ENCODE measurements at regions not wholly inside any gene's neighbourhood (a gene's known extent, or its start where the extent isn't known, plus 50 kb on each side); places are given as distances from the start of the nearest gene placed in this dataset.

- H3K27me3 Mint-ChIP-seq (ENCODE audit: low read depth, unreplicated experiment) = no peaks in the 10 kb centered on the region
- peaks cover 2% of the 10 kb centered on the region for H3K36me3 Mint-ChIP-seq (ENCODE audit: low read depth, unreplicated experiment)
- TF ChIP-seq CTCF (IDR thresholded peaks at IDR 0.05; ENCODE audit: insufficient read depth, low read depth, low read length) (no peak), EZH2 (IDR thresholded peaks at IDR 0.05; ENCODE audit: insufficient read depth, low read length) (no peak)
- H3K4me3 Mint-ChIP-seq (ENCODE audit: unreplicated experiment) = no peak overlapping the region
- Histone ChIP-seq H4K20me1 (ENCODE audit: insufficient read depth, low read length) (no peaks in the 10 kb centered on the region), H3K9ac (ENCODE audit: low read length) (no peak overlapping the region), H3K27me3 (ENCODE audit: insufficient read depth, low read length) (no peaks in the 10 kb centered on the region), H3K4me1 (ENCODE audit: insufficient read depth, low read length) (peaks cover 13% of the 10 kb centered on the region), H3K79me2 (ENCODE audit: insufficient read depth, low read length) (no peaks in the 10 kb centered on the region), H3K36me3 (ENCODE audit: insufficient read depth, low read length) (no peaks in the 10 kb centered on the region), H3K4me2 (ENCODE audit: low read length) (peak overlapping the region; percentile 26), H3K9me3 (ENCODE audit: insufficient read depth, low read depth, low read length) (no peaks in the 10 kb centered on the region), H3K27ac (ENCODE audit: low read depth, low read length) (peak overlapping the region; percentile 62), H3K4me3 (ENCODE audit: insufficient read depth, low read depth, low read length) (no peak overlapping the region), H2AFZ (ENCODE audit: low read depth, low read length) (no peak overlapping the region)
- H3K9me3 Mint-ChIP-seq (ENCODE audit: unreplicated experiment) = no peaks in the 10 kb centered on the region
- peak; percentile 95 for DNase-seq (ENCODE audit: low read depth)
- FAIRE-seq = peak; percentile 78
- peak overlapping the region; percentile 88 for H3K27ac Mint-ChIP-seq (ENCODE audit: unreplicated experiment)
- peaks cover 38% of the 10 kb centered on the region for H3K4me1 Mint-ChIP-seq (ENCODE audit: low read depth, unreplicated experiment)
These were observed 220.0 kb upstream of the KCND2 start for GRCh38 chr7:120052884-120053382.

- no peaks in the 10 kb centered on the region for H3K9me3 ChIP-seq (ENCODE audit: insufficient read depth, low read depth, low read length)
- no peaks in the 10 kb centered on the region for H3K79me2 ChIP-seq (ENCODE audit: insufficient read depth, low read length)
- Mint-ChIP-seq H3K27ac (ENCODE audit: unreplicated experiment) (peak overlapping the region; percentile 88), H3K27me3 (ENCODE audit: low read depth, unreplicated experiment) (no peaks in the 10 kb centered on the region), H3K36me3 (ENCODE audit: low read depth, unreplicated experiment) (peaks cover 2% of the 10 kb centered on the region), H3K4me3 (ENCODE audit: unreplicated experiment) (no peak overlapping the region), H3K4me1 (ENCODE audit: low read depth, unreplicated experiment) (peaks cover 38% of the 10 kb centered on the region), H3K9me3 (ENCODE audit: unreplicated experiment) (no peaks in the 10 kb centered on the region)
- DNase-seq (ENCODE audit: low read depth) (peak; percentile 83), FAIRE-seq (no peak)
- H3K27ac ChIP-seq (ENCODE audit: low read depth, low read length) = peak overlapping the region; percentile 62
- no peaks in the 10 kb centered on the region for H3K36me3 ChIP-seq (ENCODE audit: insufficient read depth, low read length)
- H3K27me3 ChIP-seq (ENCODE audit: insufficient read depth, low read length) = no peaks in the 10 kb centered on the region
- no peak overlapping the region for H3K4me3 ChIP-seq (ENCODE audit: insufficient read depth, low read depth, low read length)
- H2AFZ ChIP-seq (ENCODE audit: low read depth, low read length) = no peak overlapping the region
- peak overlapping the region; percentile 26 for H3K4me2 ChIP-seq (ENCODE audit: low read length)
- no peaks in the 10 kb centered on the region for H4K20me1 ChIP-seq (ENCODE audit: insufficient read depth, low read length)
- H3K4me1 ChIP-seq (ENCODE audit: insufficient read depth, low read length) = peaks cover 13% of the 10 kb centered on the region
- TF ChIP-seq CTCF (IDR thresholded peaks at IDR 0.05; ENCODE audit: insufficient read depth, low read depth, low read length) = no peak
- no peak for TF ChIP-seq EZH2 (IDR thresholded peaks at IDR 0.05; ENCODE audit: insufficient read depth, low read length)
- H3K9ac ChIP-seq (ENCODE audit: low read length) = no peak overlapping the region
These were observed 219.5 kb upstream of the KCND2 start for GRCh38 chr7:120053390-120053961.

GRCh38 chr7:120054376-120055100 lies 218.4 kb upstream of the KCND2 start:
- DNase-seq (ENCODE audit: low read depth) = peak; percentile 3
- Mint-ChIP-seq H3K4me1 (ENCODE audit: low read depth, unreplicated experiment) (peaks cover 39% of the 10 kb centered on the region), H3K9me3 (ENCODE audit: unreplicated experiment) (no peaks in the 10 kb centered on the region), H3K27me3 (ENCODE audit: low read depth, unreplicated experiment) (no peaks in the 10 kb centered on the region), H3K36me3 (ENCODE audit: low read depth, unreplicated experiment) (peaks cover 2% of the 10 kb centered on the region), H3K4me3 (ENCODE audit: unreplicated experiment) (no peak overlapping the region), H3K27ac (ENCODE audit: unreplicated experiment) (peak overlapping the region; percentile 88)
- no peaks in the 10 kb centered on the region for H3K79me2 ChIP-seq (ENCODE audit: insufficient read depth, low read length)
- TF ChIP-seq EZH2 (IDR thresholded peaks at IDR 0.05; ENCODE audit: insufficient read depth, low read length) (no peak), CTCF (IDR thresholded peaks at IDR 0.05; ENCODE audit: insufficient read depth, low read depth, low read length) (no peak)
- no peak overlapping the region for H3K9ac ChIP-seq (ENCODE audit: low read length)
- no peak overlapping the region for H3K4me2 ChIP-seq (ENCODE audit: low read length)
- FAIRE-seq = no peak
- peaks cover 13% of the 10 kb centered on the region for H3K4me1 ChIP-seq (ENCODE audit: insufficient read depth, low read length)
- no peaks in the 10 kb centered on the region for H4K20me1 ChIP-seq (ENCODE audit: insufficient read depth, low read length)
- H3K9me3 ChIP-seq (ENCODE audit: insufficient read depth, low read depth, low read length) = no peaks in the 10 kb centered on the region
- no peaks in the 10 kb centered on the region for H3K27me3 ChIP-seq (ENCODE audit: insufficient read depth, low read length)
- H3K4me3 ChIP-seq (ENCODE audit: insufficient read depth, low read depth, low read length) = no peak overlapping the region
- H2AFZ ChIP-seq (ENCODE audit: low read depth, low read length) = no peak overlapping the region
- no peaks in the 10 kb centered on the region for H3K36me3 ChIP-seq (ENCODE audit: insufficient read depth, low read length)
- peak overlapping the region; percentile 36 for H3K27ac ChIP-seq (ENCODE audit: low read depth, low read length)

All from astrocyte (in vitro differentiated cells and primary cell).